AG09309 (cell line): ENCODE measurements at regions not wholly inside any gene's neighbourhood (a gene's known extent, or its start where the extent isn't known, plus 50 kb on each side); places are given as distances from the start of the nearest gene placed in this dataset.

Source experiments
- DNase-seq: peaks from one replicate; pipeline ENCODE4 v3.0.0-alpha.2; 2010; ENCODE audit warnings: low read depth
- H3K4me3 ChIP-seq: 2 replicates; pipeline ENCODE4 v1.5.1; 2011; ENCODE audit warnings: mild to moderate bottlenecking, low read depth, low read length, moderate library complexity; ENCODE audit not compliant: control insufficient read depth
- CTCF ChIP-seq: IDR thresholded peaks from 2 replicates; pipeline ENCODE4 v1.5.1; 2011; ENCODE audit warnings: mild to moderate bottlenecking, low read depth, low read length, inconsistent platforms; ENCODE audit not compliant: insufficient read depth, control insufficient read depth; ENCODE audit errors: missing control alignments

- TF ChIP-seq CTCF: no peak
- H3K4me3 ChIP-seq: no peak overlapping the region
- DNase-seq: no peak
Measured at GRCh38 chr2:194559523-194559922, 1097.5 kb upstream of the SLC39A10 start.

GRCh38 chr2:194557993-194558392 is 1099.0 kb upstream of the SLC39A10 start:
- no peak overlapping the region for H3K4me3 ChIP-seq
- TF ChIP-seq CTCF: no peak
- no peak for DNase-seq

DNA sequence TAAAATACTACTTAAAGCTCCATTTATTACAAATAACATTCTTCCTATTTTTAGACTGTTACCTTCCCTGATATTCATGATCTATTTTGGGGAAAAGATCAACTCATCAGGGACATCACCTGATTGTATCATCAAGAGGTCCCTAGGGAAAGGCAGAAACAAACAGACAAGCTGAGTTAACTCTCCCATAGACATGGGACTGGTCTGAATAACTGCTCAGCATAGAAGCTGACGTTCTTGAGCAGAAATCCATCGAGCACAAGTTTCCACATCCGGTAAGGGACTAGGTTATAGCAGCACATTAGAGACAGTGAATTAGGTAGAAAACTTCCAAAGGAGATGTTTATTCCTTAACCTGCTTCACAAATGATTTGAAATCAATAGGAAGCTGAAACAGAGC is 1100.4 kb upstream of the SLC39A10 start:
- H3K4me3 ChIP-seq: no peak overlapping the region
- no peak for TF ChIP-seq CTCF
- DNase-seq: no peak

GRCh38 chr2:194553980-194554379 is 1103.0 kb upstream of the SLC39A10 start:
- no peak for TF ChIP-seq CTCF
- no peak overlapping the region for H3K4me3 ChIP-seq
- DNase-seq: no peak

DNA sequence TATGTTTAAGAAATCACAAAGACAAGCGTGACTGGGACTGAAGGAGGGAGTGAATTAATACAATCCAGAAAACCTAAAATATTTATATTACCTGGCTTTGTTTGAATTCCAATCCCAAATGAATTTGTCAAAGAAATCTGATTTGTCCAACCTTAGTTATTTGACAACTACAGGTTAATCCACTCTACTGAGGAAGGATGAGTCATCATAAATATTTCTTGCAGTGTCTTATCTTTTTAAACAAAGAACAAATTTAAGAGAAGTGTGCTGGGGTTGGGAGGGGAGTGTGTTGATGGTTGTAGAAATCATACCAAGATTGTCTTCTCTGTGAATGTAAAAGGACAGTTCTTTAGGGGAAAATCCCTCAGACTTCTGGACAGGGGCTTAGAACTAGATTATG is 1106.3 kb upstream of the SLC39A10 start:
- no peak overlapping the region for H3K4me3 ChIP-seq
- no peak for DNase-seq
- no peak for TF ChIP-seq CTCF

GRCh38 chr2:194549387-194549786 is 1107.6 kb upstream of the SLC39A10 start:
- no peak overlapping the region for H3K4me3 ChIP-seq

More at GRCh38 chr2:194549387-194549786, 1107.6 kb upstream of the SLC39A10 start:
- TF ChIP-seq CTCF: no peak
- DNase-seq: no peak
